ENCODE measurements at regions not wholly inside any gene's neighbourhood (a gene's known extent, or its start where the extent isn't known, plus 50 kb on each side); places are given as distances from the start of the nearest gene placed in this dataset.

DNA sequence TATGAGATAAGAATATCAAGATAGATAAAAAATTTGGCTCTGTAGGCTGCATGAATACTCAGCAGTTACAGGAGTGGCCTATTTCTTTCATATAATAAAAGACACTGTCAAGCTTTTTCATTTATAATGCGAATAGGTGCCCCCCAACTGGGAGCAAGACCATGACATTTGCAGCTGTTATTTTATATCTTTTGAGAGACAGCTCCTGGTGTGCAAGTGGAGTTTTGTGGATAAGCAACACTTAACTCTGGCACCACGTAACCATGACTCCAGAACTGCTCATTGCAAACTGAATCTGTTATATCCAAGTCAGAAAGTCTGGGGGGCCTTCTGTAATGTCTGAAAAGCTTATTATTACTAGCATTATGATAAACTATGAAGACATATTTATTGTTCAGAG lies 1372.4 kb downstream of the C4orf33 start:
- TF ChIP-seq YY1 (IDR thresholded peaks at IDR 0.05; ENCODE audit: insufficient read depth, insufficient read length), result no peak
- TF ChIP-seq ZNF274 (IDR thresholded peaks at IDR 0.05; ENCODE audit: low read depth, low read length), result no peak
- no peak for TF ChIP-seq SUZ12 (IDR thresholded peaks at IDR 0.05; ENCODE audit: extremely low read depth, insufficient read depth, insufficient read length)
- Histone ChIP-seq H3K36me3 (ENCODE audit: insufficient read depth, insufficient read length, low read length) (no peaks in the 10 kb centered on the region), H3K9me3 (ENCODE audit: insufficient read depth, low read length) (no peaks in the 10 kb centered on the region), H3K9ac (ENCODE audit: insufficient read length, low read depth) (no peak overlapping the region), H3K4me1 (ENCODE audit: insufficient read depth, insufficient read length) (no peaks in the 10 kb centered on the region), H3K4me3 (ENCODE audit: insufficient read length, low read depth) (no peak overlapping the region), H3K27me3 (ENCODE audit: insufficient read depth, insufficient read length) (no peaks in the 10 kb centered on the region)
- no peak for DNase-seq (ENCODE audit: low read depth, low spot score)

DNA sequence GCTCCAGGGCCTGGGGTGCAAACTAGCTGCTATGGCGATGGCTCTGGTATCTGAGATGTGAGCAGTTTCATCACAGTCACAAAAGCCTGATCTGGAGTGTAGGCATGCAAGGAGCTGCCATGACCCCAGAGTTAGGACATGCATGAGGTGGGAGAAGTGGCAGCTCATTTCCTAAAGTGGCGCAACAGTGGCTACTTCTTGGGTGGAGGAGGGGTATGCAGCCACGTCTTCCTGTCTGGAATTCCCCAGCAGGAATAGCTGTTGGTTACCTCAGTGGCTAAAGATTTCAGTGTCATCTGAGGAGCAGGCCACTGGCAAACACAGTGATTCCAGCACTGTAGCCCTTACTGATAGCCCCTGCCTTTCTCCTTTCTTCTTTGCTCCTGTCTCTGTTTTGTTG lies 1382.5 kb downstream of the C4orf33 start:
- TF ChIP-seq ZNF274 (IDR thresholded peaks at IDR 0.05; ENCODE audit: low read depth, low read length) (no peak), SUZ12 (IDR thresholded peaks at IDR 0.05; ENCODE audit: extremely low read depth, insufficient read depth, insufficient read length) (no peak), YY1 (IDR thresholded peaks at IDR 0.05; ENCODE audit: insufficient read depth, insufficient read length) (no peak)
- no peak for DNase-seq (ENCODE audit: low read depth, low spot score)

DNA sequence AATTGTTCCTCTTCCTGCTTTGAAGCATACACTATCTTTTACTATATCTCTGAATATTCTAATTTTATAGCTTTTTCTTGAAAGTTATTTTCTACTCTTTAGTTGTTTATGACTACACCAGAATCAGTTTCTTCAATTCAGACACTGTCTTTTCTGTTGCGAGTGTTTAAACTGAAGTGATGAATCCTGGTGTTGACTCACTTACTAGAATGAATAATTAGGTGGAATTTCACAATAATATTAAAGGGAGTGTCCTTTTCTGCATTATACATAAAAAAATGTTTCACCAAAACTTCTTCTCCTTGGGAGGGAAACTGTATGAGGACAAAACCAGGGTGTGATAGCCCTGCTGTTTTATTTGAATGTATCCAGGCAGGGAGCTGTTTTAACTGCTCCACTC lies 1383.1 kb downstream of the C4orf33 start:
- TF ChIP-seq YY1 (IDR thresholded peaks at IDR 0.05; ENCODE audit: insufficient read depth, insufficient read length) (no peak), SUZ12 (IDR thresholded peaks at IDR 0.05; ENCODE audit: extremely low read depth, insufficient read depth, insufficient read length) (no peak), ZNF274 (IDR thresholded peaks at IDR 0.05; ENCODE audit: low read depth, low read length) (no peak)
- Histone ChIP-seq H3K36me3 (ENCODE audit: insufficient read depth, insufficient read length, low read length) (no peaks in the 10 kb centered on the region), H3K9ac (ENCODE audit: insufficient read length, low read depth) (no peak overlapping the region), H3K4me3 (ENCODE audit: insufficient read length, low read depth) (no peak overlapping the region), H3K4me1 (ENCODE audit: insufficient read depth, insufficient read length) (no peaks in the 10 kb centered on the region), H3K9me3 (ENCODE audit: insufficient read depth, low read length) (no peaks in the 10 kb centered on the region), H3K27me3 (ENCODE audit: insufficient read depth, insufficient read length) (no peaks in the 10 kb centered on the region)
- no peak for DNase-seq (ENCODE audit: low read depth, low spot score)

More for the DNA sequence above, 1382.5 kb downstream of the C4orf33 start:
- Histone ChIP-seq H3K9ac (ENCODE audit: insufficient read length, low read depth) (no peak overlapping the region), H3K4me3 (ENCODE audit: insufficient read length, low read depth) (no peak overlapping the region), H3K9me3 (ENCODE audit: insufficient read depth, low read length) (no peaks in the 10 kb centered on the region), H3K36me3 (ENCODE audit: insufficient read depth, insufficient read length, low read length) (no peaks in the 10 kb centered on the region), H3K4me1 (ENCODE audit: insufficient read depth, insufficient read length) (no peaks in the 10 kb centered on the region), H3K27me3 (ENCODE audit: insufficient read depth, insufficient read length) (no peaks in the 10 kb centered on the region)

DNA sequence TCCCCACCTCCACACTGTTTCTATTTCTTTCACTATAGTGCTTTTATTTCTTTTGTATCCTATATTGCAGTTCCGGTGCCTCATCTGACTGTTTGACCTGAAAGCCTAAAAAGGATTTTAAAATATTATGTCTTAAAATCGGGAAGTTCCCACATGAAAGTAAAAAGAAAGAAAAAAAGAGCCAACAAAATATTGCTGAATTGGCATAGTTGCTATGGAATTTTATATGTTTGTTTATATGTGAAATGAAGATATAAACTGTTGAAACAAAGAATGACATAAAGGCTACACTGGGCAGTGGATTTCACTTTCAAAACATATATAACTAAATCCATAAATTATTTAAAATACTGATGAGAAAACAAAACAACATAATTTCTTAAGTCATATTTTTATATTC lies 1383.7 kb downstream of the C4orf33 start:
- Histone ChIP-seq H3K27me3 (ENCODE audit: insufficient read depth, insufficient read length) (no peaks in the 10 kb centered on the region), H3K9ac (ENCODE audit: insufficient read length, low read depth) (no peak overlapping the region), H3K4me1 (ENCODE audit: insufficient read depth, insufficient read length) (no peaks in the 10 kb centered on the region), H3K9me3 (ENCODE audit: insufficient read depth, low read length) (no peaks in the 10 kb centered on the region), H3K4me3 (ENCODE audit: insufficient read length, low read depth) (no peak overlapping the region), H3K36me3 (ENCODE audit: insufficient read depth, insufficient read length, low read length) (no peaks in the 10 kb centered on the region)
- DNase-seq (ENCODE audit: low read depth, low spot score), result no peak
- TF ChIP-seq ZNF274 (IDR thresholded peaks at IDR 0.05; ENCODE audit: low read depth, low read length) (no peak), YY1 (IDR thresholded peaks at IDR 0.05; ENCODE audit: insufficient read depth, insufficient read length) (no peak), SUZ12 (IDR thresholded peaks at IDR 0.05; ENCODE audit: extremely low read depth, insufficient read depth, insufficient read length) (no peak)

DNA sequence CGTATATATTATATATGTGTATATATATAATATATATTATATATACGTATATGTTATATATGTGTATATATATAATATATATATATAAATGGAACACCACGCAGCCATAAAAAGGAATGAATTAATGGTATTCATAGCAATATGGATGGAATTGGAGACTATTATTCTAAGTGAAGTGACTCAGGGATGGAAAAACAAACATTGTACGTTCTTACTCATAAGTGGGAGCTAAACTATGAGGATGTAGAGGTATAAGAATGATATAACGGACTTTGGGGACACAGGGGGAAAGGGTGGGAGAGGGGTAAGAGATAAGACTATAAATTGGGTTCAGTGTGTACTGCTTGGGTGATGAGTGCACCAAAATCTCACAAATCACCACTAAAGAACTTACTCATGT lies 1388.9 kb downstream of the C4orf33 start:
- Histone ChIP-seq H3K36me3 (ENCODE audit: insufficient read depth, insufficient read length, low read length) (no peaks in the 10 kb centered on the region), H3K9ac (ENCODE audit: insufficient read length, low read depth) (no peak overlapping the region), H3K27me3 (ENCODE audit: insufficient read depth, insufficient read length) (no peaks in the 10 kb centered on the region), H3K9me3 (ENCODE audit: insufficient read depth, low read length) (no peaks in the 10 kb centered on the region), H3K4me1 (ENCODE audit: insufficient read depth, insufficient read length) (no peaks in the 10 kb centered on the region), H3K4me3 (ENCODE audit: insufficient read length, low read depth) (no peak overlapping the region)
- TF ChIP-seq SUZ12 (IDR thresholded peaks at IDR 0.05; ENCODE audit: extremely low read depth, insufficient read depth, insufficient read length) (no peak), YY1 (IDR thresholded peaks at IDR 0.05; ENCODE audit: insufficient read depth, insufficient read length) (no peak), ZNF274 (IDR thresholded peaks at IDR 0.05; ENCODE audit: low read depth, low read length) (no peak)
- no peak for DNase-seq (ENCODE audit: low read depth, low spot score)

DNA sequence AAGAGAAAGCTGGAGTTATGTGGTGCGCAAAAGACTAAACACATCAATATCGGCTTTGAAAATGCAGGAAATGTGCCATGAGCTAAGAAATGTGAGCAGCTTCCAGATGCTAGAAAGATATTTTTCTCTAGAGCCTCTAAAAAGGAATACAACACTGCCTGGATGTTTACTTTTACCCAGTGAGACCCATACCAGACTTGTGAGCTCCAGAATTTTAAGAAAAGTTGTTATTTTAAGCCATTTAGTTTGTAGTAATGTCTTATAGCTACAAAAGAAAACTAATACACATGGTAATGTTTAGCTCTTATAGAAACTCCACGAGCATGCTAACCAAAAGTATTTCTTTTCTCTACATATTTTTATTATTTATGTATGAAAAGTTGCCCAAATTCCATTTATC lies 1389.4 kb downstream of the C4orf33 start:
- Histone ChIP-seq H3K27me3 (ENCODE audit: insufficient read depth, insufficient read length) (no peaks in the 10 kb centered on the region), H3K9me3 (ENCODE audit: insufficient read depth, low read length) (no peaks in the 10 kb centered on the region), H3K4me3 (ENCODE audit: insufficient read length, low read depth) (no peak overlapping the region), H3K9ac (ENCODE audit: insufficient read length, low read depth) (no peak overlapping the region), H3K4me1 (ENCODE audit: insufficient read depth, insufficient read length) (no peaks in the 10 kb centered on the region), H3K36me3 (ENCODE audit: insufficient read depth, insufficient read length, low read length) (no peaks in the 10 kb centered on the region)
- TF ChIP-seq YY1 (IDR thresholded peaks at IDR 0.05; ENCODE audit: insufficient read depth, insufficient read length) (no peak), SUZ12 (IDR thresholded peaks at IDR 0.05; ENCODE audit: extremely low read depth, insufficient read depth, insufficient read length) (no peak), ZNF274 (IDR thresholded peaks at IDR 0.05; ENCODE audit: low read depth, low read length) (no peak)
- DNase-seq (ENCODE audit: low read depth, low spot score), result no peak

DNA sequence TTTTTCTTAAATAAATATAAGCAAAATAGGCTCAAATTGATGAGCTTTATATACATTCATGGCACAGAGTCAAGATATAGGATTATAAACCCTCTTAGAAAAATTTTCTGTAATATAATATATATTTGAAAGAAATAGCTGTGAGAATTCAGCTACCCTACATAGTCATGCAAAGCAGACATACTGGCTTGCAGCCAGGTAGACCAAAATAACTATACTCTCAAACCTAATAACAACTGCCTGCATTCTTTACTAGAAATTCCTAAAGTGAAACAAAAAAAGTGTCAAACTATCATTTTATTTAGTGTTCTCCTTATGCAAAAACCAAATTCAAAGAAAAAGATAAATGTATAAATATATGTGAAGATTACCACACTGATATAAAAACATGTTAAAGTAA lies 1390.2 kb downstream of the C4orf33 start:
- Histone ChIP-seq H3K27me3 (ENCODE audit: insufficient read depth, insufficient read length) (no peaks in the 10 kb centered on the region), H3K4me1 (ENCODE audit: insufficient read depth, insufficient read length) (no peaks in the 10 kb centered on the region), H3K36me3 (ENCODE audit: insufficient read depth, insufficient read length, low read length) (no peaks in the 10 kb centered on the region), H3K4me3 (ENCODE audit: insufficient read length, low read depth) (no peak overlapping the region), H3K9me3 (ENCODE audit: insufficient read depth, low read length) (no peaks in the 10 kb centered on the region), H3K9ac (ENCODE audit: insufficient read length, low read depth) (no peak overlapping the region)
- TF ChIP-seq YY1 (IDR thresholded peaks at IDR 0.05; ENCODE audit: insufficient read depth, insufficient read length), result no peak
- no peak for DNase-seq (ENCODE audit: low read depth, low spot score)

DNA sequence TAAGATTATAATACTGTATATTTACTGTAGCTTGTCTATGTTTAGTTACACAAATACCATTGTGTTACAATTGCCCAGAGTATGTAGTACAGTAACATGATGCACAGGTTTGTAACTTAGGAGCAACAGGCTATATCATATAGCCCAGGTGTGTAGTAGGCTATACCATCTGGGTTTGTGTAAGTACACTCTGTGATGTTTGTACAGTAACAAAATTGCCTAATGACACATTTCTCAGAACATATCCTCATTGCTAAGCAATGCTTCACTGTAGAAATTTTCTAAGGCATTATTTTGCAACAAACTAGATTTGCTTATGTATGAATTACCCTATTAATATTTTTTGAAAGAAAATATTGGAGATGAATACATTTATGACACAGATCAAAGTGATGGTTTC lies 1390.9 kb downstream of the C4orf33 start:
- no peak for DNase-seq (ENCODE audit: low read depth, low spot score)
- H3K36me3 ChIP-seq (ENCODE audit: insufficient read depth, insufficient read length, low read length), result no peaks in the 10 kb centered on the region

More for the DNA sequence above, 1390.9 kb downstream of the C4orf33 start:
- Histone ChIP-seq H3K9me3 (ENCODE audit: insufficient read depth, low read length) (0 out of 2 replicates have a peak, but pooled peaks cover 5% of the 10 kb centered on the region), H3K4me3 (ENCODE audit: insufficient read length, low read depth) (no peak overlapping the region), H3K4me1 (ENCODE audit: insufficient read depth, insufficient read length) (no peaks in the 10 kb centered on the region), H3K9ac (ENCODE audit: insufficient read length, low read depth) (no peak overlapping the region), H3K27me3 (ENCODE audit: insufficient read depth, insufficient read length) (no peaks in the 10 kb centered on the region)
- TF ChIP-seq SUZ12 (IDR thresholded peaks at IDR 0.05; ENCODE audit: extremely low read depth, insufficient read depth, insufficient read length), result no peak
- no peak for TF ChIP-seq ZNF274 (IDR thresholded peaks at IDR 0.05; ENCODE audit: low read depth, low read length)
- no peak for TF ChIP-seq YY1 (IDR thresholded peaks at IDR 0.05; ENCODE audit: insufficient read depth, insufficient read length)
